Lower lobe of right lung (tissue), 2 donors: ENCODE measurements at regions not wholly inside any gene's neighbourhood (a gene's known extent, or its start where the extent isn't known, plus 50 kb on each side); places are given as distances from the start of the nearest gene placed in this dataset.

Source experiments
- ATAC-seq, 2 donors: fragments of 200-7000 bp; cut with Tn5 transposase; one replicate each; pipeline ENCODE4 v1.9.1; 2020 to 2022; ENCODE audit warnings: mild to moderate bottlenecking in 2 of 2, moderate library complexity in 2 of 2
- DNase-seq: peaks from one replicate; pipeline ENCODE4 v3.0.0-alpha.2; 2020
- H3K27ac ChIP-seq: fragments of 200-600 bp; one replicate; pipeline ENCODE4 v1.8.0; 2022
- H3K27me3 ChIP-seq: fragments of 200-600 bp; one replicate; pipeline ENCODE4 v1.8.0; 2022; ENCODE audit warnings: low read depth
- H3K36me3 ChIP-seq: fragments of 200-600 bp; one replicate; pipeline ENCODE4 v1.8.0; 2022; ENCODE audit warnings: mild to moderate bottlenecking
- H3K4me1 ChIP-seq: fragments of 200-600 bp; one replicate; pipeline ENCODE4 v1.8.0; 2022
- H3K4me3 ChIP-seq: fragments of 200-600 bp; one replicate; pipeline ENCODE4 v1.8.0; 2022; ENCODE audit warnings: mild to moderate bottlenecking
- H3K9me3 ChIP-seq: fragments of 200-600 bp; one replicate; pipeline ENCODE4 v1.8.0; 2022
- CTCF ChIP-seq: fragments of 200-600 bp; IDR thresholded peaks from one replicate; pipeline ENCODE4 v1.8.0; 2022; ENCODE audit warnings: antibody characterized with exemption, mild to moderate bottlenecking
- intact Hi-C: fragments of 100-400 bp; cut with DNase I; formaldehyde crosslinking; loops from one replicate; pipeline ENCODE4 v1.11.0; 2022
- donor health status: DM: no; HTN: yes; CAD: no; lungs with severe emphysema.

GRCh38 chr4:175048906-175049305 is 130.7 kb downstream of the ADAM29 start:
- intact Hi-C loops = no loop called here
- Histone ChIP-seq H3K4me1 (no peaks in the 10 kb centered on the region), H3K9me3 (no peaks in the 10 kb centered on the region), H3K27me3 (no peaks in the 10 kb centered on the region), H3K27ac (no peak overlapping the region), H3K4me3 (no peak overlapping the region), H3K36me3 (no peaks in the 10 kb centered on the region)
- no peak for DNase-seq
- TF ChIP-seq CTCF = no peak
- no peak for ATAC-seq

GRCh38 chr4:175051974-175052373 is 133.8 kb downstream of the ADAM29 start:
- intact Hi-C loops = no loop called here
- no peaks in the 10 kb centered on the region for H3K9me3 ChIP-seq
- no peak for DNase-seq
- no peak overlapping the region for H3K27ac ChIP-seq
- TF ChIP-seq CTCF = no peak
- ATAC-seq = peak in 1 of 2 donors; percentile 48
- H3K27me3 ChIP-seq = no peaks in the 10 kb centered on the region
- H3K36me3 ChIP-seq = no peaks in the 10 kb centered on the region
- H3K4me1 ChIP-seq = no peaks in the 10 kb centered on the region
- no peak overlapping the region for H3K4me3 ChIP-seq

GRCh38 chr4:175054980-175055379 is 136.8 kb downstream of the ADAM29 start:
- intact Hi-C loops = no loop called here
- no peaks in the 10 kb centered on the region for H3K4me1 ChIP-seq
- no peak for ATAC-seq

GRCh38 chr4:175062183-175062592 is 144.0 kb downstream of the ADAM29 start:
- no peak overlapping the region for H3K27ac ChIP-seq

More at GRCh38 chr4:175054980-175055379, 136.8 kb downstream of the ADAM29 start:
- TF ChIP-seq CTCF = no peak
- DNase-seq = no peak
- no peaks in the 10 kb centered on the region for H3K27me3 ChIP-seq
- no peaks in the 10 kb centered on the region for H3K36me3 ChIP-seq
- H3K27ac ChIP-seq = no peak overlapping the region
- H3K4me3 ChIP-seq = no peak overlapping the region
- no peaks in the 10 kb centered on the region for H3K9me3 ChIP-seq

GRCh38 chr4:175065228-175065627 is 147.1 kb downstream of the ADAM29 start:
- intact Hi-C loops = no loop called here
- H3K27ac ChIP-seq = no peak overlapping the region
- no peak for TF ChIP-seq CTCF
- no peaks in the 10 kb centered on the region for H3K27me3 ChIP-seq
- H3K4me1 ChIP-seq = no peaks in the 10 kb centered on the region
- no peak overlapping the region for H3K4me3 ChIP-seq
- ATAC-seq (no peak), DNase-seq (no peak)
- H3K36me3 ChIP-seq = no peaks in the 10 kb centered on the region
- H3K9me3 ChIP-seq = no peaks in the 10 kb centered on the region

More at GRCh38 chr4:175062183-175062592, 144.0 kb downstream of the ADAM29 start:
- peak in 1 of 2 donors; percentile 32 for ATAC-seq
- intact Hi-C loops = no loop called here
- Histone ChIP-seq H3K4me1 (no peaks in the 10 kb centered on the region), H3K9me3 (no peaks in the 10 kb centered on the region), H3K36me3 (no peaks in the 10 kb centered on the region), H3K27me3 (no peaks in the 10 kb centered on the region), H3K4me3 (no peak overlapping the region)
- TF ChIP-seq CTCF = no peak
- DNase-seq = no peak
